PC-9 (cell line): ENCODE measurements at regions not wholly inside any gene's neighbourhood (a gene's known extent, or its start where the extent isn't known, plus 50 kb on each side); places are given as distances from the start of the nearest gene placed in this dataset.

Source experiments
- CTCF ChIP-seq: fragments of 200-600 bp; sonication (generic); conservative IDR thresholded peaks from 2 replicates; pipeline ENCODE4 v1.6.1; 2017; ENCODE audit warnings: mixed run types, antibody characterized with exemption, mild to moderate bottlenecking, moderate library complexity
- EZH2 ChIP-seq: fragments of 200-600 bp; sonication (generic); IDR thresholded peaks from 2 replicates; pipeline ENCODE4 v1.8.0; 2017; ENCODE audit warnings: antibody characterized with exemption, low read depth

GRCh38 chr10:85284778-85285770, 956.7 kb downstream of the CCSER2 start:
- no peak for TF ChIP-seq CTCF
- no peak for TF ChIP-seq EZH2
